C4-2B (cell line): ENCODE measurements at regions not wholly inside any gene's neighbourhood (a gene's known extent, or its start where the extent isn't known, plus 50 kb on each side); places are given as distances from the start of the nearest gene placed in this dataset.

Source experiments
- CTCF ChIP-seq: fragments of 450-650 bp; conservative IDR thresholded peaks from 2 replicates; pipeline ENCODE4 v1.5.1; 2017; ENCODE audit warnings: mild to moderate bottlenecking
- ZFX ChIP-seq: fragments of 450-650 bp; IDR thresholded peaks from 2 replicates; pipeline ENCODE4 v1.6.1; 2017

GRCh38 chr15:99844150-99844549 lies 110.9 kb upstream of the LYSMD4 start:
- no peak for TF ChIP-seq CTCF
- TF ChIP-seq ZFX, result no peak
